Left lung (tissue), 4 donors: ENCODE measurements at regions not wholly inside any gene's neighbourhood (a gene's known extent, or its start where the extent isn't known, plus 50 kb on each side); places are given as distances from the start of the nearest gene placed in this dataset.

ENCODE experiments used
- ATAC-seq: fragments of 200-7000 bp; cut with Tn5 transposase; one replicate; pipeline ENCODE4 v1.9.1; 2020; ENCODE audit warnings: moderate library complexity
- DNase-seq, 4 donors: peaks; one replicate each; pipeline ENCODE4 v3.0.0-alpha.2; 2013 to 2020
- H3K27ac ChIP-seq, 2 donors: fragments of 200-600 bp; sonication (generic) in 1 of 2; one replicate each; pipeline versions ENCODE4 v1.5.0 to v1.8.0; 2020 to 2021
- H3K27me3 ChIP-seq, 2 donors: fragments of 200-600 bp; sonication (generic) in 1 of 2; one replicate each; pipeline versions ENCODE4 v1.5.0 to v1.8.0; 2020 to 2021
- H3K36me3 ChIP-seq, 2 donors: fragments of 200-600 bp; sonication (generic) in 1 of 2; one replicate each; pipeline versions ENCODE4 v1.5.0 to v1.8.0; 2020 to 2021
- H3K4me1 ChIP-seq, 2 donors: fragments of 200-600 bp; one replicate each; pipeline ENCODE4 v1.8.0; 2021
- H3K4me3 ChIP-seq, 2 donors: fragments of 200-600 bp; sonication (generic) in 1 of 2; one replicate each; pipeline versions ENCODE4 v1.5.0 to v1.8.0; 2020 to 2021; ENCODE audit warnings: mild to moderate bottlenecking in 1 of 2
- H3K9me3 ChIP-seq, 2 donors: fragments of 200-600 bp; sonication (generic) in 1 of 2; one replicate each; pipeline versions ENCODE4 v1.5.0 to v1.8.0; 2020 to 2021
- intact Hi-C, 2 donors: fragments of 100-400 bp; cut with DNase I; formaldehyde crosslinking; loops; one replicate each; pipeline versions ENCODE4 v1.11.2 to v1.14.2; 2022
- TF ChIP-seq, protein P1 (sequence below), 2 donors: fragments of 200-600 bp; sonication (generic) in 1 of 2; IDR thresholded peaks; one replicate each; pipeline versions ENCODE4 v1.5.0 to v1.8.0; 2021; ENCODE audit warnings: antibody characterized with exemption in 2 of 2
- donor health status: DM: no; HTN: yes; CAD: no.
- donor health status: DM: no; HTN: no; CAD: no.

- intact Hi-C loops: no loop called here
- TF ChIP-seq, protein P1, sequence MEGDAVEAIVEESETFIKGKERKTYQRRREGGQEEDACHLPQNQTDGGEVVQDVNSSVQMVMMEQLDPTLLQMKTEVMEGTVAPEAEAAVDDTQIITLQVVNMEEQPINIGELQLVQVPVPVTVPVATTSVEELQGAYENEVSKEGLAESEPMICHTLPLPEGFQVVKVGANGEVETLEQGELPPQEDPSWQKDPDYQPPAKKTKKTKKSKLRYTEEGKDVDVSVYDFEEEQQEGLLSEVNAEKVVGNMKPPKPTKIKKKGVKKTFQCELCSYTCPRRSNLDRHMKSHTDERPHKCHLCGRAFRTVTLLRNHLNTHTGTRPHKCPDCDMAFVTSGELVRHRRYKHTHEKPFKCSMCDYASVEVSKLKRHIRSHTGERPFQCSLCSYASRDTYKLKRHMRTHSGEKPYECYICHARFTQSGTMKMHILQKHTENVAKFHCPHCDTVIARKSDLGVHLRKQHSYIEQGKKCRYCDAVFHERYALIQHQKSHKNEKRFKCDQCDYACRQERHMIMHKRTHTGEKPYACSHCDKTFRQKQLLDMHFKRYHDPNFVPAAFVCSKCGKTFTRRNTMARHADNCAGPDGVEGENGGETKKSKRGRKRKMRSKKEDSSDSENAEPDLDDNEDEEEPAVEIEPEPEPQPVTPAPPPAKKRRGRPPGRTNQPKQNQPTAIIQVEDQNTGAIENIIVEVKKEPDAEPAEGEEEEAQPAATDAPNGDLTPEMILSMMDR (IDR thresholded peaks at IDR 0.05): no peak
- no peaks in the 10 kb centered on the region for H3K4me1 ChIP-seq
- H3K9me3 ChIP-seq: no peaks in the 10 kb centered on the region
- no peak overlapping the region for H3K4me3 ChIP-seq
- no peaks in the 10 kb centered on the region for H3K27me3 ChIP-seq
- no peak for DNase-seq
- H3K27ac ChIP-seq: no peak overlapping the region
- ATAC-seq: no peak
- no peaks in the 10 kb centered on the region for H3K36me3 ChIP-seq
Observed at GRCh38 chr20:52446421-52447224, 255.0 kb upstream of the ZFP64 start.

DNA sequence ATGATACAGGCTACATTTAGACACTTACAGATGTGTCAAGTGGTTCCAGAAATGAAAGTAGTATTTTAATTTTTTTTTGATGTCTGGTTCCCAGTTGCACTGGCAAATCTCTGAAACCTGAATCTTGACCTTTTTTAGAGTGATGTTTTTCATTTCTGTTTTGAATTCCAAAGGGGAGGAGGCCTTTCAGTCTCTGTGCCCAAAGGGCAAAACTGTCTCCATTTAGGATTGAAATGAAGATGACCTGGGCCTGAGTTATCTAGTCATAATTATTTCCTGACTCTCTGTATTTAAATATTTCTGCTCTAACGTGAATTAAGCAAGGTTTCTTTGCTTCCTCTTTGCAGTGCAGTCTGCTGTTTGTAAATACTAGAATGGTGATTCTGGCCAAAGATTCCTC lies 252.9 kb upstream of the ZFP64 start:
- H3K36me3 ChIP-seq: no peaks in the 10 kb centered on the region
- intact Hi-C loops: no loop called here
- TF ChIP-seq, protein P1 (IDR thresholded peaks at IDR 0.05): no peak
- DNase-seq (no peak), ATAC-seq (no peak)
- no peak overlapping the region for H3K27ac ChIP-seq
- no peaks in the 10 kb centered on the region for H3K9me3 ChIP-seq
- H3K27me3 ChIP-seq: peaks cover 0 to under 1% of the 10 kb centered on the region in 2 donors
- H3K4me1 ChIP-seq: no peaks in the 10 kb centered on the region
- H3K4me3 ChIP-seq: no peak overlapping the region

- H3K36me3 ChIP-seq: no peaks in the 10 kb centered on the region
- intact Hi-C loops: no loop called here
- peaks cover 0 to 6% of the 10 kb centered on the region in 2 donors for H3K27me3 ChIP-seq
- DNase-seq (no peak), ATAC-seq (no peak)
- H3K4me1 ChIP-seq: no peaks in the 10 kb centered on the region
- no peak overlapping the region for H3K4me3 ChIP-seq
- no peak overlapping the region for H3K27ac ChIP-seq
- TF ChIP-seq, protein P1 (IDR thresholded peaks at IDR 0.05): no peak
- H3K9me3 ChIP-seq: no peaks in the 10 kb centered on the region
Observed at GRCh38 chr20:52443874-52444273, 252.3 kb upstream of the ZFP64 start.

DNA sequence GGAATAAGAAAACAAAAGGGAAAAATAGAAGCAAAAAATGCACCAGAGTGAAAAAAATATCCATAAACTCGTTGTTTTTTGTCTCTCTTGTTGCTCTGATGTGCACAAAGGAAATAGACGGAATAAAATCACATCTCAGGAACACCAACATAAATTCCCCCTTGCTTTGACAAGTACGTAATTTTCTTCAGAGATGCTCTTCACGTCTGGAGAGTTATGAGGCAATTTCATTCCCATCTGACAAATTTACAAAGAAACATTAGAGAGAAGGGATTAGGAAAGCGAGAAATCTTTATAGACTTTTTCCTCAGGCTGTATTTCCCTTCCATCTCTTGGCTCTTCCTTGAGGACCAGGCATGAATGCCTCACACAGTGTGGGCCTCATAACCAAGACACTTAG lies 250.1 kb upstream of the ZFP64 start:
- intact Hi-C loops: no loop called here
- Histone ChIP-seq H3K27me3 (peaks cover 0 to 6% of the 10 kb centered on the region in 2 donors), H3K36me3 (no peaks in the 10 kb centered on the region), H3K4me3 (no peak overlapping the region), H3K9me3 (no peaks in the 10 kb centered on the region), H3K4me1 (no peaks in the 10 kb centered on the region), H3K27ac (no peak overlapping the region)
- DNase-seq: no peak
- TF ChIP-seq, protein P1 (IDR thresholded peaks at IDR 0.05): no peak
- no peak for ATAC-seq

DNA sequence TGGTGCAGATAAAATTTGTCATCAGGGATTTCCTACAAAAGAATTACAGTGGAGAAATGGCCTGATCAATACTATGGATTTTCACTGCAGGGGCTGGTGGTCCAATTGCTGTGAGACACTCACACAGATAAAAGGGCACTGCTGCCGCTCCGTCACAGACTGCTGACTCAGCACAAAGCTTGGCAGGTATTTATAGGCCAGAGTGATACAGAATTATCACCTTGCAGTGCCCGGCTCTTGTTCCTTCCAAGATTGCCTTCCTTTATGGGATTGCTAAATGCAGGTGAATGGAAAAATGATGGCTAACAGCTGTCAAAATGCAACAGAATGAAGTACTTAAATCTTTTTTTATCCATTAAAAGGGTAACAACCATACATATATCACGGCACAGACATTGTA lies 247.8 kb upstream of the ZFP64 start:
- no peak overlapping the region for H3K27ac ChIP-seq
- no peak for ATAC-seq
- intact Hi-C loops: no loop called here

More for the DNA sequence above, 247.8 kb upstream of the ZFP64 start:
- DNase-seq: no peak
- no peak overlapping the region for H3K4me3 ChIP-seq
- no peaks in the 10 kb centered on the region for H3K4me1 ChIP-seq
- peaks cover 0 to 6% of the 10 kb centered on the region in 2 donors for H3K27me3 ChIP-seq
- no peaks in the 10 kb centered on the region for H3K9me3 ChIP-seq
- TF ChIP-seq, protein P1 (IDR thresholded peaks at IDR 0.05): no peak
- no peaks in the 10 kb centered on the region for H3K36me3 ChIP-seq
